ENCODE measurements at regions not wholly inside any gene's neighbourhood (a gene's known extent, or its start where the extent isn't known, plus 50 kb on each side); places are given as distances from the start of the nearest gene placed in this dataset.

DNA sequence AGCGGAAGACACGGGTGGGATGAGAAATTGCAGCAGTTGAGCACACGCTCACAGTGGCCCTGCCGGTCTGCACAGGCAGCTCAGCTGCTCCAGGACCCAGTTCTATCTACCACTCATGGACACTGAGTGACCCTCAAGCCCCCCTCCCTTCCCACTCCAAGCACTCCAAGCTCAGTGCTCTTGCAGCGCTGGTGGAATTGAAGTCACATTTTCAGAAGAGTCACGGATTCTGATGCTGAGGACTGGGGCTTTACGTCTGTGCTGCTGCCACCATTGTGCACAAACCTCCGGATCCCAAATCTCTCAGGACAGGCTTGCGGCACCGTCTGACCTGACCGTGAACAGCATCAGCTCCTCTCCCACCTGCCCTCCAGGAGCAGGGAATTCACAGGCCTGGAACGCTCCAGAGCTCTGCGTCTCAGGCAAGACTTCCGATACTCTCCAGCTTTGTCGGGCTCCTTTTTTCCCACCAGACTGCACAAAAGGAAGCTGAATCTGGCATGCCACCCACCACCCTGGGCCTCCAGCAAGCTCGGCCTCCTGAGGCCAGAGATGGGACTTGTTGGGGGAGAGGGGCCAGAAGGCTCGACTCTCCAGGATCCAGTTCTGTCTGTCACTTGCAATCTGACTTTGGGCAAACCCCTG lies 213.1 kb upstream of the RTL1 start:
- in situ Hi-C loops (cut with MboI; ENCODE audit: low sequenced_read_pairs) = no loop called here

DNA sequence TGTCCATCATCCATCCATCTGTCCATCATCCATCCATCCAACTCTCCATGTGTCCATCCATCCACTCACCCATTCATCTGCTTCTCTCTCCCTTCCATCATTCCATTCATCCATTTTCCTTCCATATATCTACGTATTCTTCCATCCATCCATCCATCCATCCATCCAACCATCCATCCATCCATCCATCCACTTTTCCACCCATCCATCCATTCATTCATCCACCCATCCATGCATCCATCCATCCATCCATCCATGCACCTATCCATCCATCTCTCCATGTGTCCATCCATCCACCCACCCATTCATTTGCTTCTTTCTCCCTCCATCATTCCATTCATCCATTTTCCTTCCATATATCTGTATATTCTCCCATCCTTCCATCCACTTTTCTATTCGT lies 214.0 kb upstream of the RTL1 start:
- in situ Hi-C loops (cut with MboI; ENCODE audit: low sequenced_read_pairs) = no loop called here

DNA sequence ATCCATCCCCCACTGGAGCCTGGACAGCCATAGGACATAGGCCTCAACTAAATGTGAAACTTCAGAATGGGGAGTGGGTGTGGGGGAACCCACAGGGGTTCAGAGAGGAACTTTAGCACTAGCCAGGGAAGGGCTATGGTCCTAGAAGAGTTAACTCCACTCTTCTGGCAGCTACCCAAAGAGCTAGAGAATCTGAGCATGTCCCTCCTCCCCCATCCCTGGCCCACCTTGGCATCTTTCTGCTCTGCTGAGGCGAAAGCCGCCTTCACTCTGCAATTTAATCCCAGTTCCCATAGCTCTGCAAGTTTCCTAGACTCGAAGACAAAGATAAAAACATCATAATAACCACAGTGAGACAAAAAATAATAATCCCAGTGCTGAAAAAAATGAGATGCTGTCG lies 214.7 kb upstream of the RTL1 start:
- in situ Hi-C loops (cut with MboI; ENCODE audit: low sequenced_read_pairs) = no loop called here

DNA sequence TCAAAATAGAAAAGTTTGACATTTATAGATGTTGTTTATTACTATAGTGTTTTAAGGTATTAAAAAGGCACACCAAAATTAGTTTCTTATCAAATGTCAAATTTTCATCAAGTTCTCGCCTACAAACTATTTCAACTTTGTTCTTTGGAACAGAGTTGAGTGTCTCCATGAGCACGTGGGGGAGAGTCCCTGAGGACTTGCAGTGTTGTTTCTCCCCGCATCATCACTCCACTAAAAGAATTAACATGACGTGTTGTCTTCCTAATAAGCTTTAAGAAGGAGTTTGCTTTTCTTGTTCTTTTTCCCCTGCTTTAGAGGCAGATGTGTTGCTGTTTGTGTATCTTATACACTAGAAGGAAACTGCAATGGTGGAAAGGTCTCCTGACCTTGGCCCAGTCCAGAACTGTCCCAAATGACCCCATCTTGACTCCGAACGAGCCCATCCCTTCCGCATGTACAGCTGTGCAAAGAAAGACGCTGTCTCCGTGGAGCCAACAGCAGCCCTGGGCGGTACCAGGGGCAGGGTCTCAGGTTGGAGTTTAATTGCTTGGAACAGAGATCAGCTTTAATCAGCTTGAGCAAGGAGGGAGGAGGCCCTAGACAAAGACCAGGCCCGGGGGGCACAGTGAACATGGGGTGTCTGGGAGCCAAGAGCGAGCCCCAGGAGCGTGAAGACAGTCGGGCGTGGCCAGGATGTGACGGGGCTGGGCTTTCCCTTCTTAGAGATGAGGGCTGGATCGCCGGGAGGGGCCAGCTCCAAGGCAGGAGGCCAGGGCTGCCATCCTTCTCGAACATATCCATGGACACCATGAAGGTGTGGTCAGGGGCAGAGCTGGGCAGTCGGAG lies 215.4 kb upstream of the RTL1 start:
- in situ Hi-C loops (cut with MboI; ENCODE audit: low sequenced_read_pairs) = no loop called here

DNA sequence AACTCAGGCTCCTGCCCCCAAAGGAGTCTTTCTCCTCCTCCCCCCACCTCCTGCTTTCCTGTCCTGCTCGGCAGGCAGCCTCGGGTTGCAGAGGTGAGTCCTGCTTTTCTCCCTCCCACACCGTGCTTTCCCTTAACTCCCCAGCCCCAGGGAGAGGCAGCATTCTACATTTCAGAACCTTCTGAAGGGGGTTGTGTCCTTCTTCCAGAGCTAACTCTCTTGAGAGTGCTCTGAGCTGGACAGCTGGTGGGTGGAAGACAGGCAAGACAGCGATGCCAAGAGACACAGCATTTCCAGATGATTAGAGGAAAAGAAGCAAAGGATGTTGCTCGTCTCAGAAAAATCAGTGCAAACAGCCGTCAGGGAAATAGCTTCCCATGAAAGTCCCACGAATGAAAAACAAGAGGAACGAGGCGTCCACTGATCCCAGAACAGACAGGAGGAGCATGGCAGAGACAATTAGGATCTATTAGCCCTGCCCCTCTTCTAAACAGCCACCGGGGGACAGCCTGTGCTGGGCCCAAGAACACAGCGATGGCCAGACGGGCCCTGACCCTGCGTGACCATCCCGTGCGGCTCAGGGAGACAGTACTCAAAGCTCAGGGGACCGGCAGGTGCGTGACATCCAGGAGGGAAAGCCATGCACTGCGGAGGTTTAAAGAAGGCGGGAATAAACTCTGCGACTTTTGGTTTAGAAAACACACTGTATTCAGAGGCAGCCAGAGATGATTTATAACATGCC lies 216.5 kb upstream of the RTL1 start:
- in situ Hi-C loops (cut with MboI; ENCODE audit: low sequenced_read_pairs) = no loop called here

DNA sequence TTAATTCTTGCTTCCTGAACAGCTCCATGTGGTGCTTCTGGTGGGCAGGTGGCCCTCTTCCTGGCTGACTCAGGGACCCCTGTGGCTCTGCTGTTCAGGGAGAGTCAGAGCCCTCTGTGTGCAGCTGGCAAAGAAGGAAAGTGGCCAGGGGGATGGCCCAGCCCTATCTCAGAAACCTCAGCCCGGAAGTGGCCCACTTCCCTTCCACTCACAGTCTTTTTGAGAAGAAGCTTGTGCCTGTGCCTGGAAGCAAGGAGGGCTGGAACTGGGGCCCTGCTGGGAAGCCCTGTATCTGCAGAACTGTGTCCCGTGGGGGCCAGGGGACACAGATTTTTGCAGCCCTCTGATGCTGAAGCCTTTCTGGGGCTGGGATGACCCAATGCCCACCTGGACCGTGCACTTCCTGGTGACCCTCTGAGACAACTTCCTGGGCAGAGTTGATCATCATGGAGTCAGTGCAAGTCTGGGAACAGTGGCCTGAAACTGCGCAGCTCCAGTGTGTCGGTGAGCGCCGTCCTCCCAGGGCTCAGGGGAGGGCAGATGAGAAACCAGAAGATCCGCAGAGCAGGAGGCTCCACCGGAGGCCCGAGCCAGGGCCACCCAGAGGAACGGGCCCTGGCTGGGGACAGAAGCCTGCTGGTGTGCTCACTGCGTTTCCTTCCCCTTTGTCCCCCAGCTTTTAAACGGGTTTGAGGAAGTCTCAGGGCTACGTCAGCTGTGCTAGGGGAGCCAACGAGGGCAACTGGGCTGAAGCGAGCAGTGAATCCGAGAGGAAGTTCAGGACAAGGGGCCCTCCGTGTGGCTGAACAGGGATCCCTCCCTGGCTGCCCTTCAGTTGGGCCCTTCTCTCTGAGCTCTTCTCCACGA lies 217.4 kb upstream of the RTL1 start:
- in situ Hi-C loops (cut with MboI; ENCODE audit: low sequenced_read_pairs) = no loop called here

DNA sequence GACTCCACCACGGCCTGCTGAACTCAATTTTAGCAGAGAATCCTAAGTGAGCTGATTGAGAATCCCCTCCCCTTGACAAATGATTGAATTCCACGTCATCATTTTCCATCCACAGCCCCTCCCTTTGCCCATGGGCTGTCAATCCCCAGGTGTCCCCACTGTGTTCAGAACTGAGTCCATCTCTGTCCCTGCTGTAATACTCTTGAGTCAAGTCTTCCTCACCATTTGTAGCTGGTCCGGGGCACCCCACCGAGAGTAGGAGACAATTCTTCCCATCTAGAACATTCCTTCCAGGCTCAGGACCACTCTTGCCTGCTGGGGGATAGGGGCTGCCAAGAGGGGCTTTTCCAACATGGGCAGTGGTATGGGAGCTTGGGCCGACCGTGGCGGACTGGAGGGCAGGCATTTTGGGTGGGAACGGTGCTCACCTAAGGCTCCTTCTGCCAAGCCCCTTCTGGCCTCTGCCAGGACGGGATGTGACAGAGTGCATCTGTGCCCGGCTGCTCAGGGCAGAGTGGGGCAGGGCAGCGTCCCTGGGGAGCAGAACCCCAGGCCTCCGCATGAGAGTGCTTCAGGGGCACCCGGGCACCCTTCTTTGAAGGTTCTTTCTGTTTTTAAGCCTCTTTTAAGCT lies 218.1 kb upstream of the RTL1 start:
- in situ Hi-C loops (cut with MboI; ENCODE audit: low sequenced_read_pairs) = no loop called here

DNA sequence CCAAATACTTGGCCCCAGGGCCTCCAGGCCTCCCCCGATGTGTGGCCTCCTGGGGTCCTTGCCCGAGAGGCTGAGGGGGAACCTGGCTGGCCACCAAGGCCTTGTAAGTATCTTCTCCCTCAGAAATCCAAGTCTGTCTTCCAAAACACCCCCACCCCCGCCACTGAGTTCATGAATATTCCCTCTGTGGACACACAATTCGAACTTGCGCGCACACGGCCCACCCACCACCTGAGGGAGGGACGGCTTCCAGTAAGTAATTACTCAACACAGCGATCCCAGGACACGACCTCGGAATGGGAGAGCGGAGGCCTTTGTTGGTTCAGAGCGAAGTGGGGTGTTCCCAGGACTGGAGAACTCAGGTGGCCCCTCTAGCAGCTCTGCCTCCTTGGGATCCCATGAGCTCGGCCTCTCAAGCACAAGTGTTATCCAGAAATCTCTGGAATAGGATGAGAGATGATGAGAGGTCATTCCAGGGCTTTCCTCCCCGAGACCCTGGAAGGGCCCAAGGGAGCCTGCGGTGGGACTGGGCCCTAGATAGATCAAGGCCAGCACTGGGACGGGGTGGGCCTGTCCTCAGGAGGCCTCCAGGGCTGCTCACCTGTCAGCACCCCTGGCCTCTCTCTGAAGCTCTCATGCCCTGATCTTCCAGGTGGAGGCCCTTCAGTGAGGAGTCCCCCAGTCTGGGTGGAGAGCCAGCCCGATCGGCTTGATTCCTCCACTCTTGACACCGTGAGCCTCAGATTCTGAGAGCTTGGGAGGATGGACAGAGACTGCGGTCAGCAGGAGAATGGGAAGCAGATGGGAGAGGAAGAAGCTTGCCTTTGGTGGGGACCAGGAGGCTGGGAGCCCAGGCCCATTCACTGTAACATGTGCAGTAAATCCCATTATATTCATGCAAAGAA lies 219.0 kb upstream of the RTL1 start:
- in situ Hi-C loops (cut with MboI; ENCODE audit: low sequenced_read_pairs) = no loop called here

DNA sequence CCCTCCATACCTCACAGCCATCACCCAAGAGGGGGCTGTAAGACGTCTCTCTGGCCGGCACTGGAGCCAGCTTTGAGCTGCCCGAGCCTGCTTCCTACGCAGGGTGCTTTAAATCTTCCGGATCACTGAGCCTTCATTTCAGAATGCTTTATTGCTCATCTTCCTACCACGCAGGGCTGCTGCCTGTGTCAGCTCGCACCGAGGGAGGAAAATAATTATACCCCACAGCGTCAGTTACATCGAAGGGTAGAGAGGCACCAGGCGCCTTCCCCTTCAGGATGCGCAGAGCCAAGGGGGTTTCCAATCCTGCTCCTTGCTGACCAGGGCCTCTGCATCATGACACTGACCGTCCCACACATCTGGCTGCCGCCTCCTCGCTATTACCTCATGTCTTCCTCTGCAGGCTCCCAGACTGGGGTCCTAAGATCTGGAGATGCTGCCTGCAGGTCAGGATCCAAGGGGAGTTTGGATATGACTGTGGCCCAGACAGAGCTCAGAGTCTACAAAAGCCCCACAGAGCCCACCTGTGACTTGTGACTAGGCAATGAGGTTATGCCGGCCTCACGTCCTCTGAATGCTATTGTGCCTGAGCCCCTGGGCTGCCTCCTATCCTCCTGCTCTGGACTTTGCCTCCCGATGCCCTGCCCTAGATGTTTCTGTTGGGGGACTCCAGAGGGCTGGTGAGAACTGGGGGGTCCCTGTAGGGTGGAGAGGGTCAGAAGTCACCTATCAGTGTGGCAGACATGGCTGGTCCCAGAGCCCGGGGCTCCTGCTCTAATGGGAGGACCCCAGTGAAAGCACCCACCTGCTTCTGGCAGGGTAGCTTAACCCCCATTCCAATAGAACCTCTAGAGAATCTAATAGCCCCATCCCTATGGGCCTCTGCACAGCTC lies 220.3 kb upstream of the RTL1 start:
- in situ Hi-C loops (cut with MboI; ENCODE audit: low sequenced_read_pairs) = no loop called here

DNA sequence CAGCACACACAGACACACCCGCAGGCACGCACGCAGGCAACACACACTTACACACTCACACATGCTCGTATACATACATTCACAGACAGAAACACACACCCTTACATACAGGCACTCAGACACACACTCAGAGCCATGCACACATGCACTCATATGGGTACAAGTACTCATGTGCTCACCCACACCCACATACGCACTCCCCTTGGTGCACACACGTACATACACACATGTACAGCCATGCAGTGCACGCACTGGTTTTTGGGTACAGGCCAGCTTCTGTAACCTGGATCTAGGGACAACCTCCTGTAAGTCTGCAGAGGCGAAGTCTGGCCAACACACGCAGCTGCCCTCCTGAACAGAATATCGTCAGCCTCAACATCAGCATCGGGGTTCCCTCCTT lies 221.3 kb upstream of the RTL1 start:
- in situ Hi-C loops (cut with MboI; ENCODE audit: low sequenced_read_pairs) = no loop called here

DNA sequence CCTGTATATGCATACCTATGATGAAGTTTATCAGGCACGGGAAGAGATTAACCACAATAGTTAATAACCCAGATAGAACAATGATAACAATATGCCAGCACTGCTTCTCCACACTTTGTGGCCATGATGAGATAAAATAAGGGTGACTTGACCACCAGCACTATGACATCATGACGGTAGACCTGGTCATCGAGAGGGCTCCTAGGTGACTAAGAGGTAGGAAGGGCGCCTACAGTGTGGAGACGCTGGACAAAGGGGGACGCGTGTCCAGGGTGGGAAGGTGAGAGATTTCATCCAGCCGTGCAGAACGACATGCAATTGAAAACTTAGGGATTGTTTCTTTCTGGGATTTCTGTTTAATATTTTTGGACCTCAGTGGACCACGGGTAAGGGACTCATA lies 221.8 kb upstream of the RTL1 start:
- in situ Hi-C loops (cut with MboI; ENCODE audit: low sequenced_read_pairs) = no loop called here

DNA sequence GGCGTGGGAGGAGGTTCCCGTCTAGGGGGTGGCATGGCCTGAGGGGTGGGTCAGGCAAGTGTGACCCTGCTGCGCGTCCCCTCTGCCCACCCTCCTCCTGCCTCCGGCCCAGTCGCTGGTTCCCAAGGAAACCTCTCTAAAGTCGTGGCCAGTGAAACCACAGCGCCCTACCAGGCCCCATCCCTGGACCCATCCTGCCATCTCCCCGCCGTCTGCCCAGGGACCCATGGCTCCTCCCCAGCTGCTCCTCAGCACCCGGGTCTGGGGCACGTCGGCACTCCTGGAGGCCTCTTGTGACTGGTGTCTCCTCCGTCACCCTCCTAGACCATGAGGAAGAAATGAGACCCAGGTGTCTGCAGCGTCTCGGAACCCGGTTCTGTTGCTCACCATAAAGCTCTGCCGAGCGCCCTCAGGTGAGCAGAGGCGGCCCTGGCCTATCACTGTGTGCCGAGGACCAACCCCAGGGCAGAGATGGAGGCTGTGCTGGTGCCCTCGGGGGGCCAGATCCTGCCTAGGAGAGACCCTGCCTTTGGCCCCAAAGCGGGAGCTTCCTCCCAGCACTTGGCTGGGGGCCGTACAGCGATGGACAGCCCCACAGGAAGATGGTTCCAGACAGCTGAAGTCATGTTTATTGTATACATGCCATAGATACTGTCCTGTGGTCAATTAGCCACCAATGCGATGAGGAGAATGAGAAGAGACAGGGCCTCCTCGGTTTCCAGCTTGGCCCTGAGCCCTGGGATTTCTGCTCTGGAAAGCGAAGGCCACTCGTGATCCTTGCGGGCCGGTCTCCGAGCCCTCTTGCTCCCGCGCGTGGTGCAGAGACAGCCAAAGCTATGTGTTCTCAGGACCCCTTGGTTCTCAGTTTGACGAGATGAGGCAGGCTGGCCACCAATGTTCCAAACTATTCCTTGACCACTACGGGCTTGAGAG lies 222.5 kb upstream of the RTL1 start:
- in situ Hi-C loops (cut with MboI; ENCODE audit: low sequenced_read_pairs) = no loop called here

DNA sequence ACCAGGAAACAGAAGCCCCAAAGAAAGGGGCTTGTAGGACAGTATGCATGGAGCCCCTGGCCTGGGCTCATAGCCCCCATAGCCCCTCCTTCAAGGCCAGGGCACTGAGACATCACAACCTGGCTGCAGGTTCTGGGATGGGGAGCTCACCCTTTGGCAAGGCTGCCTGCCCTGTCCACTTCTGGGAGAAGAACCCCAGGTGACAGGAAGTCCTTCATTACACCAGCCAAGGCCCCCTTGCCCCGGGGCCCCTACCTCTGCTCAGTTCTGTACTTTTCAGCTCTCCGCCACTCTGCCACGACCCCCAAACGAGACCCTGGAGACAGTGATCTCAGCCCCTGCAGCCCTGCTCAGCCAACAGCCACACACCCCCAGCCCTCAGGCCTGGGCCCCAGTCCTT lies 223.2 kb upstream of the RTL1 start:
- in situ Hi-C loops (cut with MboI; ENCODE audit: low sequenced_read_pairs) = no loop called here

DNA sequence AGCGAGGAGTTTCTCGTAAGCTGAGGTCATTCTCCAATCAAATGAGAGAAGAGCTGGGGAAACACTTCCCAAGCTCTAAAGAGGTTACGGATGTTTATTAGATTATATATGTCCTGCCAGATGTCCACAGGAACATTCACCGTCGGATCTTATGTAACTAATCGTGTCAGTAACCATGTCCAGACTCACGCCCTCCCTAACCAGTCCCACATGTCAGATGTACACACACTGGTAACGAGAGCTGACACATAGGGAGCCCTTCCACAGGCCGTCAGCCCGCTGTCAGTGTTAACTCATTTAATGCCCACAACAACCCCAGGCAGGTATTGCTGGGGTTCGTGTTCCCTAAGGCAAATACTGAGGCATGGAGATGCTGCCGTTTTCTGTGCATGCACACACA lies 223.7 kb upstream of the RTL1 start:
- in situ Hi-C loops (cut with MboI; ENCODE audit: low sequenced_read_pairs) = no loop called here

DNA sequence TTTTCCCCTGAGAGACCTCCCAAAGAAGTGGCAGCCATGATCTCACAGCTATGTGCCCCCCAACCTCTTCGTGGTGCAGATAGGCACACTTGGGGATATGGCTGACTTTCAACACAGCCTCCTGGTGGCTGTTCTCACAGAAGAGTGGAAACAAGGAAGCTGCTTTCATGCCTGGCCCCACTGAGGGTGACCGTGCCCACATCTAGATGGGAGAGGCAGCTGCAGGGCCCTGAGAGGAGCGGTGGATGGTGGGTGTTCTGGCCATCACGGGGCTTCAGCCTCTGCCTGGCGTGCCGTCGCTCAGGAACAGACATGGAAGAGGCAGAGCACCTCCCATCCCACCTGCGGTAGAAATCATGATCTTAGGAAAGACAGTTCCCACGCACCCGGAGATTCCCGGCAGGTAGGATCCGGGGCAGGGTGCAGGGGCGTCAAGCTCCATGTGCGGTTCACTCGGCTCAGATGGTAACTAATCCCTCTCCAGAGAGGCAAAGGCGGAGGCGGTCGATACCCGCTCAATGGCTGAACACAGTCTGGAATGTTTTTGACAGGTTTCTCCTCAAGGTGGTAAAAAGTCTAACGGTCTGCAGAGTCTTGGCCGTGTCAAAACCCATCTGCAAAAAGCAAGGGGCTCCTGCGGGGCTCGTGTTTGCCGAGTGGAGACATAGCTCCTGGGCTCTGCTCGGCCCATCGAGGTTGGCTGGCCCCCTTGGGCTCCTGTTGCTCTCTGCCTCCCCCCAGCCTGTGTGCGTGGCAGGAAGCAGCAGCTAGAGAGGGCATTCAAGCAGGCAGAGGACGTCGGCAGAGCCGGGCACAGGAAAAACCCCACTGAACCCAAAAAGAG lies 225.2 kb upstream of the RTL1 start:
- in situ Hi-C loops (cut with MboI; ENCODE audit: low sequenced_read_pairs) = no loop called here

DNA sequence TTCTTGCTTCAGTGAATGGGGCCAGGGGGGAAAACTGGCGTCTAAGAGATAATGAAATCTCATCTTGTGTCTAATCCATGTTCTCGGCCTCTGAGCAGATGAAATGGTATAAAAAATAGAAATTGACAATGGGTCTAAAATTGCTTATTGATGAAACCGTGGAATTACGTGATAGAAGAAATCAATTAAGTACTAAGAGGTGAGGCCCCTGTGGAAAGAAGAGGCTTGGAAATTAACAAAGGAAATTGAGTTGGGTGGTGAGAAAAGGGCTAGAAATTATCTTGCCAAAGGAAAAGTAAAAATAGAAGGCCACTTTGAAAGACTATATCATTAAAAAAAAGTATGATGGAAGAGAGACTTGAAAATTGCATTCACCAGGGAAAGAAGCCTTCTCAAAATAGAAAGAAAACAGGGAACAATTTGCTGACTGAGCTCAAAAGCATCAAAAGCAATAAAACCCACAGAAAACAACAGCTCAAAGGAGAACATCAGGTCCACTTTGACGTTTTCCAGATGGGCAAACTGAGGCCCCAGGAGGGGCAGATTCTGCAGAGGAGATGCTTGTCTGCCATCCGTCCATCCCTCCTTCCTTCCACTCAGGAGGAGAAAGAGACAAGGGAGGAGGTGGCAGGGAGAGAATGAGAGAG lies 226.1 kb upstream of the RTL1 start:
- in situ Hi-C loops (cut with MboI; ENCODE audit: low sequenced_read_pairs) = no loop called here

Data from HL-60/S4 (cell line).